CD8-positive, alpha-beta memory T cell (primary cell): ENCODE measurements at regions not wholly inside any gene's neighbourhood (a gene's known extent, or its start where the extent isn't known, plus 50 kb on each side); places are given as distances from the start of the nearest gene placed in this dataset.

Experiments
- CTCF ChIA-PET: fragments of 350-600 bp; sonication (Branson Sonifier 250); formaldehyde crosslinking; loops from one replicate; lab custom pipeline; 2021; ENCODE audit warnings: antibody characterized with exemption; lab: Charles Lee
- POLR2A ChIA-PET: fragments of 350-600 bp; sonication (Branson Sonifier 250); formaldehyde crosslinking; loops from one replicate; lab custom pipeline; 2021; ENCODE audit warnings: antibody characterized with exemption; lab: Charles Lee
- DNase-seq, 5 donors: peaks; one replicate each; pipeline versions ENCODE4 v3.0.0 to v3.0.0-alpha.2; 2020 to 2022; ENCODE audit warnings: mixed read lengths in 1 of 5
- H3K27ac ChIP-seq: one replicate; pipeline ENCODE4 v1.7.0; 2013; ENCODE audit warnings: low read depth, mild to moderate bottlenecking, low read length, moderate library complexity
- H3K27me3 ChIP-seq: 2 replicates; pipeline ENCODE4 v1.7.0; 2013; ENCODE audit warnings: low read length, mild to moderate bottlenecking; ENCODE audit not compliant: insufficient read depth, poor library complexity, severe bottlenecking
- H3K36me3 ChIP-seq: 2 replicates; pipeline ENCODE4 v1.7.0; 2013; ENCODE audit warnings: mild to moderate bottlenecking, low read length, moderate library complexity; ENCODE audit not compliant: insufficient read depth
- H3K4me1 ChIP-seq: 2 replicates; pipeline ENCODE4 v1.7.0; 2013; ENCODE audit warnings: mild to moderate bottlenecking, low read length, moderate library complexity; ENCODE audit not compliant: insufficient read depth
- H3K4me3 ChIP-seq: 2 replicates; pipeline ENCODE4 v1.7.0; 2013; ENCODE audit warnings: mild to moderate bottlenecking, low read length
- H3K9me3 ChIP-seq: 2 replicates; pipeline ENCODE4 v1.7.0; 2013; ENCODE audit warnings: mild to moderate bottlenecking, low read length
- H3K27ac Mint-ChIP-seq, 8 donors: one replicate each; pipeline ENCODE4 v1.8.0; 2020 to 2021; ENCODE audit warnings: mixed read lengths in 8 of 8, mild to moderate bottlenecking in 6 of 8, inconsistent platforms in 3 of 8, moderate library complexity in 3 of 8
- H3K27me3 Mint-ChIP-seq, 2 donors: one replicate each; pipeline ENCODE4 v1.8.0; 2020 to 2021; ENCODE audit warnings: mixed read lengths in 2 of 2, mild to moderate bottlenecking in 1 of 2, moderate library complexity in 1 of 2
- H3K36me3 Mint-ChIP-seq, 3 donors: one replicate each; pipeline ENCODE4 v1.8.0; 2020 to 2021; ENCODE audit warnings: mixed read lengths in 3 of 3, inconsistent platforms in 1 of 3, mild to moderate bottlenecking in 1 of 3
- H3K4me1 Mint-ChIP-seq, 3 donors: one replicate each; pipeline ENCODE4 v1.8.0; 2020 to 2021; ENCODE audit warnings: mixed read lengths in 3 of 3, inconsistent platforms in 1 of 3, mild to moderate bottlenecking in 1 of 3
- H3K4me3 Mint-ChIP-seq, 7 donors: one replicate each; pipeline ENCODE4 v1.8.0; 2020 to 2021; ENCODE audit warnings: mixed read lengths in 7 of 7, mild to moderate bottlenecking in 6 of 7, moderate library complexity in 4 of 7, inconsistent platforms in 2 of 7
- H3K9me3 Mint-ChIP-seq, 5 donors: one replicate each; pipeline ENCODE4 v1.8.0; 2020 to 2022; ENCODE audit warnings: mixed read lengths in 5 of 5, mild to moderate bottlenecking in 3 of 5, moderate library complexity in 2 of 5, inconsistent platforms in 1 of 5

DNA sequence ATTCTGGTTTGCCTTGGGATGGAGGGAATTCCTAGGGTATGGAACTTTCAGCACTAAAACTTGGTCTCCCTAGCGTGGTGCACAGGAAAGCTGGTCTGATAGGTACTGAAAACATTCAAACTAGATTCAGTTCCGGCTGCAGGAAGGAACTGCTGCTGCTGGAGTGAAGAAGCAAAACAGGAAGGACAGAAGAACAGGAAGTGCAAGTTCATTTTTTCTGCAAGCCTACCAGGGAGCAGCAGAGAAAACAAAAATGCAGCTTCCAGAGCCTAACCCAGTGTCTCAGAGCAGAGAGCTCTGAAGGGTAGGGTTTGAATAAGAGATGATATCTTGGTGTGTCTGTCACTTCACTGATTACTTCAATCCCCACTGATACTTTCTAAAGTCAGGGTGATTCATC is 165.2 kb downstream of the VRK1 start:
- POLR2A ChIA-PET: no interaction called here
- H3K4me3 ChIP-seq: peak overlapping the region; percentile 46
- no peaks in the 10 kb centered on the region for H3K36me3 ChIP-seq
- H3K27ac Mint-ChIP-seq: peak overlapping the region; percentile 79 to 93 (median 88)
- CTCF ChIA-PET: no interaction called here
- H3K4me1 ChIP-seq: peaks cover 73% of the 10 kb centered on the region
- H3K9me3 Mint-ChIP-seq: peaks cover 9 to 27% (median 19%) of the 10 kb centered on the region in 5 donors
- peaks cover 17% of the 10 kb centered on the region for H3K9me3 ChIP-seq
- peaks cover 2 to 33% (median 17%) of the 10 kb centered on the region in 3 donors for H3K36me3 Mint-ChIP-seq
- H3K27me3 Mint-ChIP-seq: no peaks in the 10 kb centered on the region
- H3K27ac ChIP-seq: no peak overlapping the region
- peak in 3 of 5 donors; percentile 48 to 61 (median 48) for DNase-seq
- no peaks in the 10 kb centered on the region for H3K27me3 ChIP-seq
- H3K4me3 Mint-ChIP-seq: peak overlapping the region in 6 of 7 donors; percentile 58 to 76 (median 70)
- peaks cover 47 to 69% (median 66%) of the 10 kb centered on the region in 3 donors for H3K4me1 Mint-ChIP-seq

GRCh38 chr14:96964726-96965415 is 167.7 kb downstream of the VRK1 start:
- Histone ChIP-seq H3K4me1 (peaks cover 73% of the 10 kb centered on the region), H3K27me3 (no peaks in the 10 kb centered on the region), H3K36me3 (no peaks in the 10 kb centered on the region), H3K9me3 (peaks cover 17% of the 10 kb centered on the region), H3K4me3 (peak overlapping the region; percentile 19), H3K27ac (no peak overlapping the region)
- Mint-ChIP-seq H3K4me1 (peaks cover 47 to 69% (median 66%) of the 10 kb centered on the region in 3 donors), H3K27me3 (no peaks in the 10 kb centered on the region), H3K36me3 (peaks cover 2 to 33% (median 17%) of the 10 kb centered on the region in 3 donors), H3K27ac (peak overlapping the region in 7 of 8 donors; percentile 63 to 90 (median 79)), H3K4me3 (no peak overlapping the region), H3K9me3 (peaks cover 9 to 27% (median 19%) of the 10 kb centered on the region in 5 donors)
- ChIA-PET POLR2A (no interaction called here), CTCF (no interaction called here)
- DNase-seq: no peak

DNA sequence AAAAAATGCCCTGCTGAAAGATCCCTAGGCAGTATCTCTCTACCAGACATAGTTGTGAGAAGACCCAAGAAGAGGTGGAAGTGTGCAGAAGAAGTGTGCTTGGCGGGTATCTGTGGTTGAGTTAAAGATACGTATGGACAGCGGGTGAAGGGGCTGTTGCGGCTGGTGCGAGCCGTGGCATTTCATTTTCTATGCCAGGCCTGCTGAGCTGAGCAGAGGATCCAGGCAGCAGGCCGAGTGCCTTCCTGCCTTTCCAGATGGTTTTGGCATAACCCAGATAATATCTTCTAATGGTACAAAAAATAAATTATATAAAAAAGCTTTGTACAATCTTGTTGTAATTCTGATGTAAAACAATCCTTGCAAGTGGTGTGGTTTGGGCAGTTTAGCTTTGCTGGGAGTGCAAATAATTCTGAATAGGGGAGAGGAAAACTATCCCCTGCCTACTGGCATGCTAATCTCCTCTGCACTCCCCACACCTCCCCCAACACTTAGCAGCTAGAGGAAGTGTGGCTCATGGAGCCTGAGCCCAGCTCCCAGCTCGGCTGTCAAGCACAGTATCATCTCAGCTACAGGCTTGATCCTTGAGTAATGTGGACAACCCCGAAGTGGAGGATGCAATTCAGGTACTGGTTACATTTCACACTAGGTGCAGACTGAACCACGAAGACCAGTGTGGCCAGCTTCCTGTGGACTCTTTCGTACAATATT is 168.9 kb downstream of the VRK1 start:
- Mint-ChIP-seq H3K4me3 (no peak overlapping the region), H3K4me1 (peaks cover 37 to 57% (median 56%) of the 10 kb centered on the region in 3 donors), H3K9me3 (peaks cover 3 to 19% (median 13%) of the 10 kb centered on the region in 5 donors), H3K27me3 (no peaks in the 10 kb centered on the region), H3K36me3 (peaks cover 0 to 23% (median 13%) of the 10 kb centered on the region in 3 donors), H3K27ac (peak overlapping the region in 3 of 8 donors; percentile 33 to 83 (median 53))
- no peaks in the 10 kb centered on the region for H3K27me3 ChIP-seq
- no peak overlapping the region for H3K4me3 ChIP-seq
- no peaks in the 10 kb centered on the region for H3K36me3 ChIP-seq
- no peak for DNase-seq
- peaks cover 62% of the 10 kb centered on the region for H3K4me1 ChIP-seq
- no peak overlapping the region for H3K27ac ChIP-seq
- POLR2A ChIA-PET: no interaction called here
- CTCF ChIA-PET: no interaction called here
- H3K9me3 ChIP-seq: peaks cover 7% of the 10 kb centered on the region

GRCh38 chr14:96975116-96975515 is 177.9 kb downstream of the VRK1 start:
- Mint-ChIP-seq H3K4me3 (no peak overlapping the region), H3K36me3 (peaks cover 1 to 37% (median 4%) of the 10 kb centered on the region in 3 donors), H3K4me1 (no peaks in the 10 kb centered on the region), H3K27ac (no peak overlapping the region), H3K9me3 (peaks cover 13 to 27% (median 24%) of the 10 kb centered on the region in 5 donors), H3K27me3 (peaks cover 13 to 23% of the 10 kb centered on the region in 2 donors)
- Histone ChIP-seq H3K4me1 (no peaks in the 10 kb centered on the region), H3K9me3 (no peaks in the 10 kb centered on the region), H3K27ac (no peak overlapping the region), H3K27me3 (no peaks in the 10 kb centered on the region), H3K4me3 (no peak overlapping the region), H3K36me3 (no peaks in the 10 kb centered on the region)
- ChIA-PET CTCF (interaction anchor here (1.1 kb wide), 1 partner anchor 16 kb away, joined by 3 read pairs; no protein-coding TSS in a partner anchor), POLR2A (no interaction called here)
- DNase-seq: no peak

DNA sequence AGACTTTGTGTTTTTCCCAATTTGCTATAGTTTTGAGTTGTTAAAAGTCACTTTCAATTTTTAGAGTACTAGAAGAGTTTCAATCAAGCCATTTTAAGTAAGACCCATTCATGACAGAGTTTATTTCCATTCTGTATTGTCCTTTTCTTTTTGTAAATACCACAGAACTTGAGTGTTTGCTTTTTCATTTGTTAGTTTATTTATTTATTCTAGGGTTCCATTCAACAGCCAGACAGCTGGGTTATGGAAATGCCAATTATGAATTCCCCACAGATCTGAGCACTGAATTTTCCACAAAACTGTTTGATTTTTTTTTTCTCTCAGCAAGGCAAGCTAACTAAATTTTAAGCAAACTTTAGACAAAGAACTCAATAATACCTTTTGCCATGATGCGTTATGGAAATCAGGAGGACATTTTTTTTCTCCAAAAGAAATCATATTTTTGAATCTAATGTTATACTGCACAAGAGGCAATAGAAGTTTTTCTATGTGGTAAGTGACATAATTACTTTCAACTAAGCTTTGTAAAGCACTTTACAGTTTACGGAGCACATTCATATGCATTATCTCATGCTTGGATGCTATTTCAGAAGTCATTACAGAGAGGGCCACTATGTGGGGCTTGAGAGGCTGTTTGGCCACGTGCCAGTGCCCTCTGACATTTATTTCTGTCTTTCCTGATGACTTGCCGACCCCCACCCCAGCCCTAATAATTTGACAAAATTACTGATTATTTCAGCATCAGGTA is 181.5 kb downstream of the VRK1 start:
- Mint-ChIP-seq H3K36me3 (peaks cover 1 to 45% (median 5%) of the 10 kb centered on the region in 3 donors), H3K27me3 (peaks cover 20 to 39% of the 10 kb centered on the region in 2 donors), H3K27ac (no peak overlapping the region), H3K4me3 (no peak overlapping the region), H3K9me3 (peaks cover 11 to 19% (median 17%) of the 10 kb centered on the region in 5 donors), H3K4me1 (no peaks in the 10 kb centered on the region)
- no peak for DNase-seq
- H3K4me1 ChIP-seq: no peaks in the 10 kb centered on the region
- H3K36me3 ChIP-seq: no peaks in the 10 kb centered on the region
- ChIA-PET POLR2A (no interaction called here), CTCF (no interaction called here)
- no peaks in the 10 kb centered on the region for H3K9me3 ChIP-seq
- no peak overlapping the region for H3K27ac ChIP-seq
- H3K4me3 ChIP-seq: no peak overlapping the region
- no peaks in the 10 kb centered on the region for H3K27me3 ChIP-seq

DNA sequence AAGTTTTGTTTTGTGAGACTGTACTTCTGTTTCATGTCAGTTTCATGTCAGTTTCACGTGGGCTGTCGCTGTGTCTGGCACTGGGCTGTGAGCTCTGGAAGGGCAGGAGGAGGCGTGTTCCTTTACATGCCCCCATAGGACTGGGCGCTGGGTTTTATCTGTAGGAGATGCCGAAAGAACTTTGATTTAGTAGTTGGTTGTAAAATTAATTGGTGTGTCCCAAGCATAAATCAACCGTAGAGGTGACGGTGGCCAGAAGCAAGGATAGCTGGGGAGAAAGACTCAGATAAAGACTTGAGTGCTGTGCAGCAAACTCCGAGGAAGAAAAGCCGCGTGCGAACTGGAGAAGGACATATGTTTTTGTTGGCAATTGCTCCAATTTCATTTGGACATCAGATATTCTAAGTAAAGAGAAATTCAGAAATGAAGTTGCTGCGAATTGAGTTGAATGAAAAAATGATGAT is 182.5 kb downstream of the VRK1 start:
- no peaks in the 10 kb centered on the region for H3K4me1 Mint-ChIP-seq
- no peaks in the 10 kb centered on the region for H3K9me3 ChIP-seq

GRCh38 chr14:96980835-96981234 is 183.7 kb downstream of the VRK1 start:
- Histone ChIP-seq H3K9me3 (no peaks in the 10 kb centered on the region), H3K27me3 (no peaks in the 10 kb centered on the region), H3K27ac (no peak overlapping the region), H3K4me3 (no peak overlapping the region), H3K4me1 (no peaks in the 10 kb centered on the region), H3K36me3 (no peaks in the 10 kb centered on the region)
- Mint-ChIP-seq H3K4me1 (peaks cover 0 to 8% (median 2%) of the 10 kb centered on the region in 3 donors), H3K36me3 (peaks cover 0 to 38% (median 7%) of the 10 kb centered on the region in 3 donors), H3K27ac (peak overlapping the region in 1 of 8 donors; percentile 6), H3K9me3 (peaks cover 0 to 2% (median 0%) of the 10 kb centered on the region in 5 donors), H3K27me3 (peaks cover 20 to 42% of the 10 kb centered on the region in 2 donors), H3K4me3 (no peak overlapping the region)
- CTCF ChIA-PET: no interaction called here
- no peak for DNase-seq
- POLR2A ChIA-PET: no interaction called here

More for the DNA sequence above, 182.5 kb downstream of the VRK1 start:
- H3K4me3 Mint-ChIP-seq: no peak overlapping the region
- Histone ChIP-seq H3K27me3 (no peaks in the 10 kb centered on the region), H3K4me3 (no peak overlapping the region), H3K36me3 (no peaks in the 10 kb centered on the region), H3K27ac (no peak overlapping the region), H3K4me1 (no peaks in the 10 kb centered on the region)
- peaks cover 9 to 11% (median 10%) of the 10 kb centered on the region in 5 donors for H3K9me3 Mint-ChIP-seq
- H3K27ac Mint-ChIP-seq: no peak overlapping the region
- ChIA-PET POLR2A (no interaction called here), CTCF (no interaction called here)
- H3K36me3 Mint-ChIP-seq: peaks cover 1 to 41% (median 5%) of the 10 kb centered on the region in 3 donors
- no peak for DNase-seq
- peaks cover 20 to 42% of the 10 kb centered on the region in 2 donors for H3K27me3 Mint-ChIP-seq
